ENCODE measurements at regions not wholly inside any gene's neighbourhood (a gene's known extent, or its start where the extent isn't known, plus 50 kb on each side); places are given as distances from the start of the nearest gene placed in this dataset.
A peak's percentile ranks its signal among the peaks of the same experiment; 100 is the strongest.

DNA sequence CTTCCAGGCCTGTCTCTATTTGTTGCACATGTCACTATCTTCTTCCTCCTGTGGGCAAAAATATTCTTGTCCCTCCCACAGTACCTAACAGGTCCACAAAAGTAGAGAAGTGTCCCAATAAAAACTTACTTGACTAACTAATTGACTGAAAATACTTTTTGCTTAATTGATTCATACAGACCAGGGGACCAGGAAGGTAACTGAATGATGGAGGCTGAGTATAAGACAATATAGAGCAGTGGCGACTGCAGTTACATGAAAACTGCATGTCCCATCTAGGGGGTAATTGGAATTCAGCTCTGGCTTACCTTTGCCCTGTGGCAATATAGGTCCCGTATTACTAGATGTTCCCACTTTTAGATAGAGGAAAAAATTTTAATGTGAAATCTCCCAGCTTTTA lies 112.9 kb upstream of the CREB1 start:
- no peak overlapping the region for H3K4me3 ChIP-seq (ENCODE audit: low read depth, low read length)
- TF ChIP-seq, protein P1, sequence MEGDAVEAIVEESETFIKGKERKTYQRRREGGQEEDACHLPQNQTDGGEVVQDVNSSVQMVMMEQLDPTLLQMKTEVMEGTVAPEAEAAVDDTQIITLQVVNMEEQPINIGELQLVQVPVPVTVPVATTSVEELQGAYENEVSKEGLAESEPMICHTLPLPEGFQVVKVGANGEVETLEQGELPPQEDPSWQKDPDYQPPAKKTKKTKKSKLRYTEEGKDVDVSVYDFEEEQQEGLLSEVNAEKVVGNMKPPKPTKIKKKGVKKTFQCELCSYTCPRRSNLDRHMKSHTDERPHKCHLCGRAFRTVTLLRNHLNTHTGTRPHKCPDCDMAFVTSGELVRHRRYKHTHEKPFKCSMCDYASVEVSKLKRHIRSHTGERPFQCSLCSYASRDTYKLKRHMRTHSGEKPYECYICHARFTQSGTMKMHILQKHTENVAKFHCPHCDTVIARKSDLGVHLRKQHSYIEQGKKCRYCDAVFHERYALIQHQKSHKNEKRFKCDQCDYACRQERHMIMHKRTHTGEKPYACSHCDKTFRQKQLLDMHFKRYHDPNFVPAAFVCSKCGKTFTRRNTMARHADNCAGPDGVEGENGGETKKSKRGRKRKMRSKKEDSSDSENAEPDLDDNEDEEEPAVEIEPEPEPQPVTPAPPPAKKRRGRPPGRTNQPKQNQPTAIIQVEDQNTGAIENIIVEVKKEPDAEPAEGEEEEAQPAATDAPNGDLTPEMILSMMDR (IDR thresholded peaks at IDR 0.05; ENCODE audit: low read depth, low read length, missing control alignments): no peak
- DNase-seq (ENCODE audit: low read depth): no peak

DNA sequence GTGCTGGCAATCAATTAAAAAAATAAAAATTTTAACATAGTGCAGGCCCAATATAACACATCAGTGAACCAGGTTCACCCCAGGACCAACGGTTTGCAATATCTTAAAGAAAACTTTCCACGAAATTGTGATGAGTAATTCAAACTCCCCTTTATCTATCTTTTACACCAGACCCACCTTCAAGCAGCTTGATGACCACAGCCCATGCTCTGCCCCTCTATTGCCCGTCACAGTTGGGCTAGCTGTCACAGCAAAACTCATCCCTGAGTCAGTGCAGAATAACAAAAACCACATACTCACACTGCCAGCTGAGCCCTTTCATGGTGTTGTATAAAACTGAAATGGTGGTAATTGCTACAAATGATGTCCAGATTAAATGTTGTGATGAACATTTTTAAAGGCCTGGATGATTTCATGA lies 112.5 kb upstream of the CREB1 start:
- TF ChIP-seq, protein P1 (IDR thresholded peaks at IDR 0.05; ENCODE audit: low read depth, low read length, missing control alignments): no peak
- H3K4me3 ChIP-seq (ENCODE audit: low read depth, low read length): no peak overlapping the region
- DNase-seq (ENCODE audit: low read depth): no peak

DNA sequence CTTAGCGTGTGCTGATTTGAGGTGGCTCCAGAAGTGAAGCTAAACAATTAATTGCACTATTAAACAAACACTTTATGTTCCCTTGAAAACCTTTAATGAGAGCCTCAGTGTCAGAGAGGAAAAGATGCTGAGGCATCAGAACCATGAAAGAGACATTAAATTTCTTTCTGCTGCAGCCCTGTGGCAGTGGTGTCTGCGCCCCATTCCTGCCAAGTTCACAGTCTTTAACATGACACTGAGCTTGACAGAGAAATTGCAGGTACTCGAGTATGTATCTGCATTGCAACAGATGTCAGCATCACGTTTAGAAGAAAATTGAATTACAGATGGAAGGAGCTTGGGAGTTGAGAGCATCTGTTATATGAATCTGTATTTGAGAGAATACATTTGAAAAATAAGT lies 111.3 kb upstream of the CREB1 start:
- no peak for DNase-seq (ENCODE audit: low read depth)
- TF ChIP-seq, protein P1 (IDR thresholded peaks at IDR 0.05; ENCODE audit: low read depth, low read length, missing control alignments): no peak

DNA sequence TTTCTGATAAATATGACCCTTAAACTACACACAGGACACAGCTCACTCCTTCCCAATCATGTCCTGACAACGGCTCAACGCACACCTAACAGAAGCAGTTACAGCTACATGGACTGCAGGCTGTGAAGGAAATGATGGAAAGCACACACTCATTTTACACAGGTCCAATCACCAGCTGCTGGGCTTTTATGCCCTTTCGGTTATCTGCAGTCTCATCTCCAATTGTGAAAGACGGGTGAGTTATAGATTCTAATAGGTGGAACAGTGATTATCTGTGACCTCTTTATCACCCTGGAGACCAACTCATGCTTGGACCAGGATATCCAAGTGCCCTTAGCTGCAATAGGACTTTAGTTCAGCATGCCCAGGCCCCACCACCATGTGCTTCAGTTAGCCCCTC lies 110.4 kb upstream of the CREB1 start:
- no peak overlapping the region for H3K4me3 ChIP-seq (ENCODE audit: low read depth, low read length)
- no peak for DNase-seq (ENCODE audit: low read depth)
- TF ChIP-seq, protein P1 (IDR thresholded peaks at IDR 0.05; ENCODE audit: low read depth, low read length, missing control alignments): no peak

More for the DNA sequence above, 111.3 kb upstream of the CREB1 start:
- H3K4me3 ChIP-seq (ENCODE audit: low read depth, low read length): no peak overlapping the region

DNA sequence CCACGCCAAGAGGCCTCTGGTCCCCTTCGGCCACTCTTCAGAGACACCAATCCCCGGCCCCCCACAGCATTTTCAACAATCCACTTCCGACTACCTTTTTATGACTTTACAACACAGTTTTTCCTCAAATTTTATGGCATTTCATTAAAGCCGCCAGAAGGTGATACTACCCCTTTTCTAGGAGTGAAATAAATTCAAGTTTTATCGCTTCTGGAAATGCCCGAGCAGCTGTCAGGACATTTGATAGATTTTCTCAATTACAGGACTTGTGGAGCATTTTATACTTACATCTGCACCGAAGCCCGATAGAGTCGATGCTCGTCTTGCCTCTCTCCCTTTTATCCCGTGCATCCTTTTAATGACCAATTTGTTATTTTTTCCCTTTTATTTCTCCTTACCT lies 108.1 kb upstream of the CREB1 start:
- no peak for DNase-seq (ENCODE audit: low read depth)
- H3K4me3 ChIP-seq (ENCODE audit: low read depth, low read length): no peak overlapping the region
- TF ChIP-seq, protein P1 (IDR thresholded peaks at IDR 0.05; ENCODE audit: low read depth, low read length, missing control alignments): no peak

DNA sequence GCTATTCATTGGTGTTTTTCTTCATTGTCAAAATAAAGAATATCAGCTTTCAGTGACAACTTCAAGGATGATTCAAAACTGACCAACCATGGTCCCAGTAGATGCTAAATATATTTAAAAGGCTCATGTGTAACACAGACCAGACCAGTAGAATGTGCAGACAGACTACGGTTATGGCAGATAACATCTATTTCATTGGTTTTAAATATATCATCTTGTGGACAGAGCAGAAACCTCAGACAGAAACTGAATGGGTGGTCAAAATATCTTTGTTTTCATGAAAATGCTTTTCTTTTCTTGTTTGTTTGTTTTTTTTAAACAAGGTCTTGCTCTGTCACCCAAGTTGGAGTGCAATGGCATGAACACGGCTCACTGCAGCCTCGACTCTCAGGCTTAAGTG lies 107.4 kb upstream of the CREB1 start:
- DNase-seq (ENCODE audit: low read depth): no peak
- TF ChIP-seq, protein P1 (IDR thresholded peaks at IDR 0.05; ENCODE audit: low read depth, low read length, missing control alignments): no peak
- H3K4me3 ChIP-seq (ENCODE audit: low read depth, low read length): no peak overlapping the region

DNA sequence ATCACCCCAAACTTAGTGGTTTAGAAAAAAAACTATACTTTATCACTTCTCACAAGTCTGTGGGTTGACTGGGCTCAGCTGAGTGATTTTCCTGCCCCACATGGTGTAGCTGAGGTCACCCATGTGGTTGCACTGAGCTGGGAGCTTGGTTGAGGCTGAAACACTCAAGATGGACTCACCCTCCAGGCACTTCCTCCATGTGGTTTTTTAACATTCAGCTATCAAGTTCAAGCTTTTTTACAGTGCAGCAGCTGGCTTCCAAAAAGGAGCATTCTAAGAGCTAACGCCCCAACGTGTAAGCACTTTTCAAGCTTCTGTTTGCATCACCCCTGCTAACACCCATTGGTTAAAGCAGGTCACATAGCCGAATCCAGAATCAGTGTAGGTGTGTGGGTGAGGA lies 105.9 kb upstream of the CREB1 start:
- TF ChIP-seq, protein P1 (IDR thresholded peaks at IDR 0.05; ENCODE audit: low read depth, low read length, missing control alignments): no peak
- no peak overlapping the region for H3K4me3 ChIP-seq (ENCODE audit: low read depth, low read length)
- DNase-seq (ENCODE audit: low read depth): peak; percentile 77

Measured in GM12864 (cell line).